ENCODE measurements at regions not wholly inside any gene's neighbourhood (a gene's known extent, or its start where the extent isn't known, plus 50 kb on each side); places are given as distances from the start of the nearest gene placed in this dataset.

DNA sequence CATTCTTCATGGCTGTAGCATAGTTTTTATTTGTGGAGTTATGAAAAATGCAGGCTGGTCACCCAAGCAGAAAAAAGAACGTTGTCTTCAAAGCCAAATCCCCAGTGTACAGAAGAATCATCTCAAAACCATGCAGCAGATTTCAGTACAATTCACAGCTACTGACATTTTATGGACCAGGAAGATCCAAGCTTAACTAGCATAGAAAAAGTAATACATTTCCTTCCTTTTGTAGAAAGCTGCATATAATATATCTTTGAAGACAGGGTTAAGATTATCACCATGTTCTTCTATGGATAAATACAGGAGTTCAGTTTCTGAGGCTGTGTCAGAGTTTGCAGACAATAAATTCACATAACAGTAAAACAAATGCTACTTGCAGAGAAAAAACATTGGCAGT is 1054.8 kb upstream of the C9orf72 start:
- DNase-seq (ENCODE audit: low read depth) = no peak
- in situ Hi-C loops (cut with HindIII; ENCODE audit: low pct_unique_long_range_greater_than_20kb, low sequenced_read_pairs) = no loop called here

DNA sequence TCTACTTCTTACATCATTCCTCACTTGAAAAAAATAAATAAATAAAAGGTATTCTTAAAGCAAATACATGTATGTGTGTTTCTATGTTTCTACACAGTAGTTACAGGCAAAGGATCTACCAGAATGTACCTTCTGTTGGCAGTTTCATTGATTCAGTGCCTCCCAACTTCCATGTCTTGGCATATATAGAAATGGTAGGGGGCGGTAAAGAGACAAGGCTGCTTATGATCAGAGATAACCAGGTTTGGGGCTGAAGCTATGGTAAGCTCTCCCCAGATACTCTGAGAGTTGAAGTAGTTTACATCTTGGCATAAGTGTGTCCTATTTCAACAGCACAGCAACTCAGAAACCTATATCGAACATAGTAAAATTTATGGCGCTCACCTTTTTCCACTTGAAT is 1075.4 kb upstream of the C9orf72 start:
- DNase-seq (ENCODE audit: low read depth) = no peak
- in situ Hi-C loops (cut with HindIII; ENCODE audit: low pct_unique_long_range_greater_than_20kb, low sequenced_read_pairs) = no loop called here

DNA sequence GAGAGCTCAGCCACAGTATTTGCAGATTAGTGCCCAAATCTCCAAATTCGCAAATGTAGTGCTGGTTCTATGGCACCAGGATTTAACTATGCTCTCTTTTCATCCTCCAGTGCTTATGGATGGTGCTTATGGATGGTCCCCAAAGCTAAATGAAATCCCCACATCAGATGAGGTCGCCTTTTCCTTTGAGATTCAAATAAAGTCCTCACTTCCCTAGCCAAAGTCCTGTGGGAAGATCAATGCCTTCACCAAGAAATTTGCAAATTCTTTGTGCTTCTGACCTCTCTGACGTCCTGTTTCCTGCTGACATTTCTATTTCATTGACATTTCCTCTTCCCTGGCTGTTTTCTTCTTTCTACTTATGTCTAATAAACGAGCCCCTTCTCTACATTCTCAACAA is 1077.0 kb upstream of the C9orf72 start:
- in situ Hi-C loops (cut with HindIII; ENCODE audit: low pct_unique_long_range_greater_than_20kb, low sequenced_read_pairs) = no loop called here
- no peak for DNase-seq (ENCODE audit: low read depth)

DNA sequence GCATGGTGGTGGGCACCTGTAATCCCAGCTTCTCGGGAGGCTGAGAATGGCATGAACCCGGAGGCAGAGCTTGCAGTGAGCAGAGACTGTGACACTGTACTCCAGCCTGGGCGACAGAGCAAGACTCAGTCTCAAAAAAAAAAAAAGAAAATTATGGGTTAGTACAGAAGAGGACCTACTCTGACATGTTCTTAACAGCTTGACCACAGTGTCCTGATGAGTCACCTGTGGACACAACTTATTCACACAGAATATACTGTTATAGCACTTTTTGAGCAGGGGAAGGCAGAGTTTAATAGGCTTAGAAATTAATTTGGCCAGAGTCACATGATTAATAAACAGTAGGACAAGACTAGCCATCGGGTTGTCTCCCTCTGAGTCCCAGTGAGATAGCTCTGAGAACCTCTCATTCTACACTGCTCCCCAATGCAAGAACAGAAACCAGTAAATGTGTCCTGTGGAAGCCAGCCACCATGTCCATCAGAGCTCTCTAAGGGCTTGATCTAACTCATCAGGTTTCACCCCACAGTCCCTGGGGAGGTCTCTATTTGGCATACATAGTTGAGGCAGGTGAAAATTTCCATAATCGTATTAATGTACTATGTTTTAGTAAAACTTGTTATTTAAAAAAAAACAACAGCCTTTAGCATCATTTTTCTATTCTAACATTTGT is 1077.9 kb upstream of the C9orf72 start:
- in situ Hi-C loops (cut with HindIII; ENCODE audit: low pct_unique_long_range_greater_than_20kb, low sequenced_read_pairs) = no loop called here
- no peak for DNase-seq (ENCODE audit: low read depth)

DNA sequence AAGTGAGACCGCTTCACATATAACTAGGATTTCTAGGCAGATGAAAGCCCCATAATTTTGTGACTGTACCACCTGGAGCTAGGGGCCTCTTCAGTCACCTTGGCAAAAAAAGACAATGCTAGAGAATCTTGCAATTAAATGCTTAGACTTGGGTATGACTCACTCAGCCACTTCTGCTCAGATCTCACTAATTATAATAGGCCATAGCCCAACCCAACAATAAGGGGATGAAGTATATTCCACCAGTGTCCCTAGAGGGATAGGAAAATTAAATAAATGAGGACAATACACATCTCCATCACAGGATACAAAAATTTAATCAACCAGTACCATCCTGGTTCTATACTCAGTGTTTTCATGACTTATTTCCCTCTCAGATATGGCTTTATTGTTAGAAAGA is 1079.9 kb upstream of the C9orf72 start:
- DNase-seq (ENCODE audit: low read depth) = no peak
- in situ Hi-C loops (cut with HindIII; ENCODE audit: low pct_unique_long_range_greater_than_20kb, low sequenced_read_pairs) = no loop called here

GRCh38 chr9:28656727-28657126 is 1083.4 kb upstream of the C9orf72 start:
- in situ Hi-C loops (cut with HindIII; ENCODE audit: low pct_unique_long_range_greater_than_20kb, low sequenced_read_pairs) = no loop called here
- DNase-seq (ENCODE audit: low read depth) = no peak

DNA sequence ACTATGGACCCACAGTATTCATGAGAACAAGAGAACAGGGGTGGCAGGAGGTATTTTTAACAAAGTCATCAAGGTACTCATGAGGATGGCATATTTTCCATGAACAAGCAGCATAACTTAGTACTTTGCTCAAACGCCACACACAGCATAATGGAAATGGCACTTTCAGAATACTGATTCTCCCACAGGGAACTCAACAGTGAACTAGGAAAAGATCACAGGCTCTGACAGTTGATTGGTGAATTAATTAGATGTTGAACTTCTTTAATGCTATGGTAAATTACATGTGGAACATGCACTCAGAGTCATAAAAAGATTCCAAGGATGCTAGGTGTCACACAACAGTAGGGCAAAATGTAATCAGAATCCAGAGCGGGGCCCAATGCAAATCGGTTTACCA is 1088.6 kb upstream of the C9orf72 start:
- no peak for DNase-seq (ENCODE audit: low read depth)
- in situ Hi-C loops (cut with HindIII; ENCODE audit: low pct_unique_long_range_greater_than_20kb, low sequenced_read_pairs) = no loop called here

DNA sequence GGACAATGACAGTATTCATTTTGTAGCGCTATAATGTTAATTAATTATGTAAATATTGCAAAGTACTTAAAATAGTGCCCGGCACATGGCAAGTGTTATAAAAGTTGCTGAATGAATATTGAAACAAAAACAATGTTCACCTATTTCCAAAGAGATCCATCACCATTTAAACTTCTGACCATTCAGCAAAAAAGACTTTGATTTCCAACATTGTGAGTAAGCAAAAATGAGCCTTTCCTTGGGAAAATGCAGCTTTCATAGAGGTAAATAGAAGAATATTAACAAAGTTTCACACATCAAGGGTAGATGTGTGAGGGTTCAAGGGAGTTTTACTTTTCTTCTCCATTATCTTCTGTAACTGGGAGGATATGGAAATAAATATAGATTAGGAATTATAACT is 1089.4 kb upstream of the C9orf72 start:
- in situ Hi-C loops (cut with HindIII; ENCODE audit: low pct_unique_long_range_greater_than_20kb, low sequenced_read_pairs) = no loop called here
- no peak for DNase-seq (ENCODE audit: low read depth)

DNA sequence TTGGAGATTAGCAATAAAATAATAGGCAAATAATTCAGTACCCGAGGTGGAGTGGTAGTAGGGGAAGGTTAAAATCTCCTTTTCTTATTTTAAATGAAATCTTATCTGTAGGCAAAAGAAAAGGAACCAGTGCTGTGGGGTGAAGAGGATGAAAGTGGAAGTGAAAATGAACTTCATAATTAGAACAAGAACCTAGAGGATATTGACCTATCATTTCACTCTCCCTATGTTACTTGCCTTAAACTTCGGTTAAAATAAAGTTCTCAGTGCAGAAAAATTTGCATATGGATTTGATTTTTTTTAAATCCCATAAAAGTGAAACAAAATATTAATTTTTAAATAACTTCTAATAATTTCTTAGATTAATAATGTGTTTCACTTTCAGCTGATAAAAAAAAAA is 1094.9 kb upstream of the C9orf72 start:
- in situ Hi-C loops (cut with HindIII; ENCODE audit: low pct_unique_long_range_greater_than_20kb, low sequenced_read_pairs) = no loop called here
- DNase-seq (ENCODE audit: low read depth) = no peak

DNA sequence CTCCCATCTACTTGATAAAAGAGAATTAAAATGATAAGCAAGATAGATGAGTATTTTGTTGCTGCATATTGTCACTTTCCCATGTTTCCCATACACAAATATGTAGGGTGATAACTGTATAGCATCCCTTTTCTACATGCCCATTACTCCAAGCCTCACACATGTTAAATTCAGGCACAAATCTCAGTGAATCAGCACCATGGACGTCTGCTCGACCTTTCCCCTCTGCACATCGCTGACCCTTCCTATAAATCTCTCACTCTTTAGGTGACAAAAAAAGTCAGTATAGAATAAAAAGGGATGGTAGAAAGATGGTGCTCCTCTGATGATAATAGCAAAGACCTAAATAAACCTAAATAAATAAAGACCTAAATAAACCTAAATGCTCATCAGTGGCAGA is 1097.7 kb upstream of the C9orf72 start:
- DNase-seq (ENCODE audit: low read depth) = no peak
- in situ Hi-C loops (cut with HindIII; ENCODE audit: low pct_unique_long_range_greater_than_20kb, low sequenced_read_pairs) = no loop called here

DNA sequence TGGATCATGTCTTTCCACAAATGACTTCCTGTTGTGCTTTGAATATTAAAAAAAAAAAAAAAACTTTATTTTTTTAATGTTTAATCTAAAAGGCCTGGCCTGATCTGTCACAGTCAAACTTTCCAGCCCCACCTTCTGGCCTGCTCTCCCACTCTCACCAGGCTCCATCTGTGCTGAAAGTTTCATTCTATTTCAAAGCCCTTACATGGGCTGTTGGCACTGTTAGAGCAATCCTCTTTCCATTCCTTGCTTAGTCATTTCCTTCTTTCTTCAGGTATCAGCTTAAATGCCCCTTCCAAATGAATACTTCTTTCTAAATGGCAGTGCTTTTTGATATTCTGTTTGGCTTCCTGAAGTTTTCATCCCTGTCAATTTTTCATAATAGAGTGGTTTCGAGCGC is 1104.8 kb upstream of the C9orf72 start:
- no peak for DNase-seq (ENCODE audit: low read depth)
- in situ Hi-C loops (cut with HindIII; ENCODE audit: low pct_unique_long_range_greater_than_20kb, low sequenced_read_pairs) = no loop called here

DNA sequence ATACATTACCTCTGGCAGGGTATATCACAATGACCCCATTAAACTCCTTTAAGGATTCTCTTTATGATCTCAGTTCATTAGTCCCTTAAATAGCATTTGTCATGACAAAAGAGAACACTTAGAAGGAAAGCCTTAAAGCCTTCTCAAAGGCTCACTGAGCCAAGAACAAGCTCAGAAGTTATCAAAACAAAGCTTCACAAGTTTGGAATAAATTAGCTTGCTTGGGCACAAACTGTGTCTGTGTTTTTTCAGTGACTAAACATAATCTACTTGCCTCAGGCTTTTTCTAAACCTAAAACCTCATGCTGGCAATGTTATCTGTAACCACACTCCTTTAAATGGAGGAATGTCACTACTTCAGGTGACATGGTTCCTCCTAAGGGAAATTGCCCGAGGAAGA is 1114.9 kb upstream of the C9orf72 start:
- DNase-seq (ENCODE audit: low read depth) = peak; percentile 79
- in situ Hi-C loops (cut with HindIII; ENCODE audit: low pct_unique_long_range_greater_than_20kb, low sequenced_read_pairs) = no loop called here

DNA sequence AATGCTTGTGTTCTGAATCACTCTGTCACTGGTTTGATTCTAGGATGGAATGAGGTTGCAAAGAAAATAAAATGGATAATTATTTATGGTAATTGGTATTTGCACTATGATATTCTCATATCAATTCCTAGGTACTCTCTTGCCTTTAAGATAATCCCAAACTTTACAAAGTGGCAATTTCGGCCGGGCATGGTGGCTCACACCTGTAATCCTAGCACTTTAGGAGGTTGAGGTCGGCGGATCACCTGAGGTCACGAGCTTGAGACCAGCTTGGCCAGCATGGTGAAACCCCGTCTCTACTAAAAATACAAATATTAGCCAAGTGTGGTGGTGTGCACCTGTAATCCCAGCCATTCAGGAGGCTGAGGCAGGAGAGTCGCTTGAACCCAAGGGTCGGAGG is 1118.7 kb upstream of the C9orf72 start:
- in situ Hi-C loops (cut with HindIII; ENCODE audit: low pct_unique_long_range_greater_than_20kb, low sequenced_read_pairs) = no loop called here
- no peak for DNase-seq (ENCODE audit: low read depth)

- in situ Hi-C loops (cut with HindIII; ENCODE audit: low pct_unique_long_range_greater_than_20kb, low sequenced_read_pairs) = no loop called here
- no peak for DNase-seq (ENCODE audit: low read depth)
Measured at GRCh38 chr9:28696960-28697359, 1123.7 kb upstream of the C9orf72 start.

DNA sequence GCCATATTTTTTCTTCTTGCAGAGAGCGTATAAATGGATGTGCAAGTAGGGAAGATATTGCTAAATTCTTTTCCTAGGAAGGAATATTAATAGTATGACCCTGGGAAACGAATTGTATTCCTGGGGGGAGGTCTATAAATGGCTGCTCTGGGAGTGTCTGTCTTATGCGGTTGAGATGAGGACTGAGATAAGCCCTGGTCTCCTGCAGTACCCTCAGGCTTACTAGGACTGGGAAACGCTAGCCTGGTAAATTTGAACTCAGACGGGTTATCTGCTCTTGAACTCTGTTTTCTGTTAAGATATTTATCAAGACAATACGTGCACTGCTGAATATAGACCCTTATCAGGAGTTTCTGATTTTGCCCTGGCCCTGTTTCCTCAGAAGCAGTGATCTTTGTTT is 1126.4 kb upstream of the C9orf72 start:
- no peak for DNase-seq (ENCODE audit: low read depth)
- in situ Hi-C loops (cut with HindIII; ENCODE audit: low pct_unique_long_range_greater_than_20kb, low sequenced_read_pairs) = no loop called here

DNA sequence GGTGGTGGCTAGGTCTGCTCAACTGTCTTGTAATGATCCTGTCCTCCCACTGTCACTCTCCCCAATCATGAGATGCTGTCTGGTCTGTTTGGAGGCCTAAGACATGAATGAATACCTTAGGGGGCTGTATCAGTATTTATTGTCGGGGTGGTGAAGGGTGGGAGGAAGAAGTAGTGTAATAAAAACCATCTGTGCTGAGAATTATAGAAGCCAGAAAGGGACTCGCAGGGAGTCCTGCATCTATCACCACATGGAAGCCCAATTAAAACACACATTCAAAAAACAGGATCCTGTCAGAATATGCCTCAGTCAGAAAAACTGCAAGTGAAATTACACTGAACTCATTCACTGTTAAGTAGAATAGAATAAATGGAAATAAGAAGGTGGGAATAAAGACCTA is 1134.3 kb upstream of the C9orf72 start:
- DNase-seq (ENCODE audit: low read depth) = no peak
- in situ Hi-C loops (cut with HindIII; ENCODE audit: low pct_unique_long_range_greater_than_20kb, low sequenced_read_pairs) = no loop called here

GRCh38 chr9:28714188-28714587 is 1140.9 kb upstream of the C9orf72 start:
- no peak for DNase-seq (ENCODE audit: low read depth)
- in situ Hi-C loops (cut with HindIII; ENCODE audit: low pct_unique_long_range_greater_than_20kb, low sequenced_read_pairs) = no loop called here

DNA sequence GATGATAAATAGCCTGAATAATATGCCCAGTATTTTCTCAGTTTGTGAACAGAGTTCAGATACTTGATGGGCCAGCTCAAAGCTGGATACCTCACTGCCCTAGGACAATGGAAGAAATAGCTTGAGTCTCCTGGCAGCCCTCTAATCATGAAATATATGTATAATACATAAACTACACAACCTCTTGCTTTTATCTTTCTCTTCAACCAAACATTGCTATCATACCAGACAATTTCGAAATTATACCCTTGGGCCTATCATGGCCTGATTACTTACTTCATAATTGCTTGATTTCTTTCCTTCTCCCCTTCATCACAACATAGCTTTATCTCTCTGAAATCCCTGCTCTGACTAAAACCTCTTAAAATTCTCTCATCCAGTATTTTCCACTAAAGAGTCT is 1144.9 kb upstream of the C9orf72 start:
- in situ Hi-C loops (cut with HindIII; ENCODE audit: low pct_unique_long_range_greater_than_20kb, low sequenced_read_pairs) = no loop called here
- DNase-seq (ENCODE audit: low read depth) = no peak

- in situ Hi-C loops (cut with HindIII; ENCODE audit: low pct_unique_long_range_greater_than_20kb, low sequenced_read_pairs) = no loop called here
- DNase-seq (ENCODE audit: low read depth) = no peak
Measured at GRCh38 chr9:28720746-28721145, 1147.5 kb upstream of the C9orf72 start.

GRCh38 chr9:28730111-28730510 is 1156.8 kb upstream of the C9orf72 start:
- no peak for DNase-seq (ENCODE audit: low read depth)
- in situ Hi-C loops (cut with HindIII; ENCODE audit: low pct_unique_long_range_greater_than_20kb, low sequenced_read_pairs) = no loop called here

All from Caki2 (cell line).